ENCODE measurements at regions not wholly inside any gene's neighbourhood (a gene's known extent, or its start where the extent isn't known, plus 50 kb on each side); places are given as distances from the start of the nearest gene placed in this dataset.

- Mint-ChIP-seq H3K27ac (ENCODE audit: unreplicated experiment) (no peak overlapping the region), H3K4me1 (no peaks in the 10 kb centered on the region), H3K4me3 (no peak overlapping the region), H3K36me3 (ENCODE audit: low read depth) (no peaks in the 10 kb centered on the region), H3K27me3 (ENCODE audit: low read depth) (peaks cover 42% of the 10 kb centered on the region), H3K9me3 (peaks cover 2% of the 10 kb centered on the region)
- no peak for DNase-seq (ENCODE audit: low read depth, low spot score)
- no peak for TF ChIP-seq CTCF (conservative IDR thresholded peaks at IDR 0.05)
These were observed 94.2 kb downstream of the OLIG3 start for GRCh38 chr6:137399881-137400443.

- peaks cover 1% of the 10 kb centered on the region for H3K4me1 Mint-ChIP-seq
- H3K27me3 Mint-ChIP-seq (ENCODE audit: low read depth) = peaks cover 35% of the 10 kb centered on the region
These were observed 98.9 kb downstream of the OLIG3 start for GRCh38 chr6:137395316-137395715.

GRCh38 chr6:137391061-137391814 lies 103.0 kb downstream of the OLIG3 start:
- DNase-seq (ENCODE audit: low read depth, low spot score) = no peak
- Mint-ChIP-seq H3K27ac (ENCODE audit: unreplicated experiment) (no peak overlapping the region), H3K9me3 (peaks cover 2% of the 10 kb centered on the region), H3K4me1 (peaks cover 5% of the 10 kb centered on the region), H3K36me3 (ENCODE audit: low read depth) (no peaks in the 10 kb centered on the region), H3K27me3 (ENCODE audit: low read depth) (peaks cover 50% of the 10 kb centered on the region), H3K4me3 (no peak overlapping the region)
- TF ChIP-seq CTCF (conservative IDR thresholded peaks at IDR 0.05) = no peak

More at GRCh38 chr6:137395316-137395715, 98.9 kb downstream of the OLIG3 start:
- no peak for TF ChIP-seq CTCF (conservative IDR thresholded peaks at IDR 0.05)
- no peaks in the 10 kb centered on the region for H3K36me3 Mint-ChIP-seq (ENCODE audit: low read depth)
- DNase-seq (ENCODE audit: low read depth, low spot score) = no peak
- H3K9me3 Mint-ChIP-seq = peaks cover 2% of the 10 kb centered on the region
- H3K4me3 Mint-ChIP-seq = no peak overlapping the region
- H3K27ac Mint-ChIP-seq (ENCODE audit: unreplicated experiment) = no peak overlapping the region

GRCh38 chr6:137390334-137390733 lies 103.9 kb downstream of the OLIG3 start:
- Mint-ChIP-seq H3K4me3 (no peak overlapping the region), H3K36me3 (ENCODE audit: low read depth) (no peaks in the 10 kb centered on the region), H3K27ac (ENCODE audit: unreplicated experiment) (peak overlapping the region; percentile 44), H3K27me3 (ENCODE audit: low read depth) (peaks cover 59% of the 10 kb centered on the region), H3K4me1 (peaks cover 5% of the 10 kb centered on the region), H3K9me3 (no peaks in the 10 kb centered on the region)
- DNase-seq (ENCODE audit: low read depth, low spot score) = no peak
- TF ChIP-seq CTCF (conservative IDR thresholded peaks at IDR 0.05) = no peak

- no peaks in the 10 kb centered on the region for H3K9me3 Mint-ChIP-seq
- H3K27me3 Mint-ChIP-seq (ENCODE audit: low read depth) = peaks cover 60% of the 10 kb centered on the region
- H3K4me3 Mint-ChIP-seq = no peak overlapping the region
- H3K36me3 Mint-ChIP-seq (ENCODE audit: low read depth) = no peaks in the 10 kb centered on the region
- no peak overlapping the region for H3K27ac Mint-ChIP-seq (ENCODE audit: unreplicated experiment)
- TF ChIP-seq CTCF (conservative IDR thresholded peaks at IDR 0.05) = no peak
- DNase-seq (ENCODE audit: low read depth, low spot score) = no peak
- peaks cover 5% of the 10 kb centered on the region for H3K4me1 Mint-ChIP-seq
These were observed 105.0 kb downstream of the OLIG3 start for GRCh38 chr6:137389150-137389704.

Measured in neural crest cell (in vitro differentiated cells).